SU-DHL-6 (cell line): ENCODE measurements at regions not wholly inside any gene's neighbourhood (a gene's known extent, or its start where the extent isn't known, plus 50 kb on each side); places are given as distances from the start of the nearest gene placed in this dataset.

ENCODE experiments used
- H2AFZ ChIP-seq: fragments of 200-600 bp; sonication (generic); 2 replicates; pipeline ENCODE4 v1.6.1; 2014; ENCODE audit warnings: low read depth, mild to moderate bottlenecking, moderate library complexity, mixed read lengths, antibody characterized with exemption, low read length; ENCODE audit not compliant: severe bottlenecking
- H3F3A ChIP-seq: fragments of 200-600 bp; shearing (Covaris generic); 2 replicates; pipeline ENCODE4 v1.6.0; 2016; ENCODE audit warnings: antibody characterized with exemption, mild to moderate bottlenecking; ENCODE audit not compliant: insufficient read depth
- H3K27ac ChIP-seq: fragments of 200-600 bp; sonication (generic); 2 replicates; pipeline ENCODE4 v1.5.1; 2016; ENCODE audit warnings: low read depth, mild to moderate bottlenecking, low read length, moderate library complexity, mixed read lengths
- H3K27me3 ChIP-seq: fragments of 200-600 bp; sonication (generic), shearing (Covaris generic); 2 replicates; pipeline ENCODE4 v1.6.0; 2014; ENCODE audit warnings: mild to moderate bottlenecking, low read length
- H3K36me3 ChIP-seq: fragments of 200-600 bp; sonication (generic); 2 replicates; pipeline ENCODE4 v1.6.1; 2014; ENCODE audit warnings: mild to moderate bottlenecking, low read length, mixed read lengths
- H3K4me2 ChIP-seq: fragments of 300-600, 200-600 bp; shearing (Covaris generic), sonication (generic); 2 replicates; pipeline ENCODE4 v1.6.0; 2014; ENCODE audit warnings: low read length, low read depth, mild to moderate bottlenecking; ENCODE audit not compliant: poor library complexity, severe bottlenecking
- H3K4me3 ChIP-seq: fragments of 200-600 bp; sonication (generic); 2 replicates; pipeline ENCODE4 v1.5.1; 2014; ENCODE audit warnings: antibody characterized with exemption, low read length, mild to moderate bottlenecking, mixed read lengths; ENCODE audit not compliant: insufficient read depth, poor library complexity, severe bottlenecking
- H3K79me2 ChIP-seq: fragments of 200-600 bp; sonication (generic); 2 replicates; pipeline ENCODE4 v1.6.1; 2014; ENCODE audit warnings: mild to moderate bottlenecking, low read length, moderate library complexity; ENCODE audit not compliant: insufficient read depth
- H3K9ac ChIP-seq: fragments of 200-600 bp; sonication (generic); 2 replicates; pipeline ENCODE4 v1.7.0; 2014; ENCODE audit warnings: mild to moderate bottlenecking, low read length
- H3K9me2 ChIP-seq: fragments of 200-600 bp; sonication (generic); replicated peaks from 2 replicates; pipeline ENCODE4 v1.6.1; 2014; ENCODE audit warnings: low read length; ENCODE audit not compliant: insufficient read depth
- H3K9me3 ChIP-seq: fragments of 200-600 bp; sonication (generic); 2 replicates; pipeline ENCODE4 v1.6.1; 2014; ENCODE audit warnings: low read length, mixed read lengths; ENCODE audit not compliant: insufficient read depth
- H4K20me1 ChIP-seq: fragments of 200-600 bp; sonication (generic); 2 replicates; pipeline ENCODE4 v1.6.1; 2014; ENCODE audit warnings: low read depth, mild to moderate bottlenecking, antibody characterized with exemption, low read length, moderate library complexity, mixed read lengths
- EZH2phosphoT487 ChIP-seq: fragments of 200-600 bp; sonication (generic), shearing (Covaris generic); conservative IDR thresholded peaks from 2 replicates; pipeline ENCODE4 v1.6.1; 2018; ENCODE audit warnings: mild to moderate bottlenecking, antibody characterized with exemption, low read length, moderate library complexity, mixed read lengths
- TF ChIP-seq, protein P1 (sequence below): fragments of 200-600 bp; sonication (generic); IDR thresholded peaks from one replicate; pipeline ENCODE4 v1.5.1; 2017; ENCODE audit warnings: antibody characterized with exemption, mild to moderate bottlenecking, low read length, moderate library complexity; ENCODE audit not compliant: insufficient read depth, poor library complexity, severe bottlenecking

DNA sequence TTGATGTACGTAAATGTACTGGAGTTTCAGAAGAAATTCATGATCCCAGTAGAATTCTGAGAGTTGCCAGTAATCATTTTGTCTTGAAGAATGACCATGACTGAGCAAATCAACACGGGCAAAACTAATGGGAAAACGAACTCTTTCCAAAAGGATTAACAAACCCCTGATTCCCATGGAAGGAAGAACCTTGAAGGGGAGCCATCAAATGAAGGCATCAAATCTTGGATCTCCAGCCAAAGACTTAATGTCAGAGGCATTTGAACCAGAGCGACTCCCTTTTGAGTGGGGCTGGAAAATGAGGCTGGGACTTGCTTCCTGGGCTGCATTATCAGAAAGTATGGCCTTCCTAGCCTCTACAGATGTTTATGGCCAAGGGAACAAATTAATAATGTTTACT, 364.4 kb upstream of the PRKCQ start:
- no peak overlapping the region for H3K9ac ChIP-seq
- no peak overlapping the region for H2AFZ ChIP-seq
- no peaks in the 10 kb centered on the region for H3K79me2 ChIP-seq
- H3K4me2 ChIP-seq, result no peak overlapping the region
- no peaks in the 10 kb centered on the region for H4K20me1 ChIP-seq
- no peaks in the 10 kb centered on the region for H3K27me3 ChIP-seq
- TF ChIP-seq EZH2phosphoT487, result no peak
- TF ChIP-seq, protein P1, sequence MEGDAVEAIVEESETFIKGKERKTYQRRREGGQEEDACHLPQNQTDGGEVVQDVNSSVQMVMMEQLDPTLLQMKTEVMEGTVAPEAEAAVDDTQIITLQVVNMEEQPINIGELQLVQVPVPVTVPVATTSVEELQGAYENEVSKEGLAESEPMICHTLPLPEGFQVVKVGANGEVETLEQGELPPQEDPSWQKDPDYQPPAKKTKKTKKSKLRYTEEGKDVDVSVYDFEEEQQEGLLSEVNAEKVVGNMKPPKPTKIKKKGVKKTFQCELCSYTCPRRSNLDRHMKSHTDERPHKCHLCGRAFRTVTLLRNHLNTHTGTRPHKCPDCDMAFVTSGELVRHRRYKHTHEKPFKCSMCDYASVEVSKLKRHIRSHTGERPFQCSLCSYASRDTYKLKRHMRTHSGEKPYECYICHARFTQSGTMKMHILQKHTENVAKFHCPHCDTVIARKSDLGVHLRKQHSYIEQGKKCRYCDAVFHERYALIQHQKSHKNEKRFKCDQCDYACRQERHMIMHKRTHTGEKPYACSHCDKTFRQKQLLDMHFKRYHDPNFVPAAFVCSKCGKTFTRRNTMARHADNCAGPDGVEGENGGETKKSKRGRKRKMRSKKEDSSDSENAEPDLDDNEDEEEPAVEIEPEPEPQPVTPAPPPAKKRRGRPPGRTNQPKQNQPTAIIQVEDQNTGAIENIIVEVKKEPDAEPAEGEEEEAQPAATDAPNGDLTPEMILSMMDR, result no peak
- H3F3A ChIP-seq, result no peaks in the 10 kb centered on the region
- H3K9me3 ChIP-seq, result no peaks in the 10 kb centered on the region
- H3K36me3 ChIP-seq, result no peaks in the 10 kb centered on the region
- H3K9me2 ChIP-seq, result no peaks in the 10 kb centered on the region
- H3K4me3 ChIP-seq, result no peak overlapping the region
- H3K27ac ChIP-seq, result no peak overlapping the region

DNA sequence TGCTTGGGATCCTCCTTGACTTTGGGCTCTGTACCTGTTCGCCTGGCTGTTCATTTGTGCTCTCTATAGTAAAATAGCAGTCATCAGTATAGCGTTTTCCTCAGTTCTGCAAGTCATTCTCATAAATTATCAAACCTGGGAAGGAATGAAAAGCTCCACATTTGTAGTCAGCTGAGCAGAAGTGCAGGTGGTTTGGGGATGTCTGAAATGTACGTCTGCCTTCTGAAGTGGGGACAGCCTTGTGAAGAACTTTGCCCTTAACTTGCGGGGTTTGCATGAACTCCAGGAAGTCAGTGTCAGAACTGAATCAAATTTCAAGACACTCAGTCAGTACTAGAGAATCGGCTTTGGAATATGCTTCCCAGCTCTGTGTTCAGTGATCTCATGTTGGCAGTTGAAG, 358.3 kb upstream of the PRKCQ start:
- Histone ChIP-seq H4K20me1 (no peaks in the 10 kb centered on the region), H3K4me3 (no peak overlapping the region), H2AFZ (no peak overlapping the region), H3K4me2 (no peak overlapping the region), H3F3A (no peaks in the 10 kb centered on the region), H3K27ac (no peak overlapping the region), H3K9me3 (no peaks in the 10 kb centered on the region), H3K79me2 (no peaks in the 10 kb centered on the region), H3K9ac (no peak overlapping the region), H3K9me2 (no peaks in the 10 kb centered on the region), H3K27me3 (no peaks in the 10 kb centered on the region), H3K36me3 (no peaks in the 10 kb centered on the region)
- TF ChIP-seq EZH2phosphoT487, result no peak
- TF ChIP-seq, protein P1, result no peak

DNA sequence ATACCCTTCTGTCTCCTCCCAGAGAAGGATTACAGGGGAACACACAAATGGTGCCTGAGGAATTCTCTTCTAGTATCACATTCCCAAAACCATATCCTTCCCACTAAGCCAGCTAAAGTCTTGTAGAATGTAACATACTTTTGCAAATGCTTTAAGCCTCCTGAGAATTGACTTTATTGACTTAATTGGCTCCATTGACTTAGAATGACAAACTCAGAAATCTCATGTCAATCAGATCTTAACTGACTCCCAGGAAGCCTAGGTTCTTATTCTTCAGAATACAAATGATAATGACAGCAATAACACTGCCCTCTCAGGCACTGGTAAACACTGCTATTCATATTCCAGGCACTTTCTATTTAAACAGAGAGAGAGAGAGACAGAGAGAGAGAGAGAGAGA, 356.9 kb upstream of the PRKCQ start:
- no peaks in the 10 kb centered on the region for H3K79me2 ChIP-seq
- no peak overlapping the region for H3K27ac ChIP-seq
- H3K27me3 ChIP-seq, result no peaks in the 10 kb centered on the region
- TF ChIP-seq, protein P1, result no peak
- no peak for TF ChIP-seq EZH2phosphoT487
- no peak overlapping the region for H3K9ac ChIP-seq
- H2AFZ ChIP-seq, result no peak overlapping the region
- H3K4me2 ChIP-seq, result no peak overlapping the region
- no peaks in the 10 kb centered on the region for H3K9me2 ChIP-seq
- H3F3A ChIP-seq, result no peaks in the 10 kb centered on the region
- no peaks in the 10 kb centered on the region for H3K9me3 ChIP-seq
- H3K4me3 ChIP-seq, result no peak overlapping the region
- H3K36me3 ChIP-seq, result no peaks in the 10 kb centered on the region
- H4K20me1 ChIP-seq, result no peaks in the 10 kb centered on the region
